MCF 10A (cell line): ENCODE measurements at regions not wholly inside any gene's neighbourhood (a gene's known extent, or its start where the extent isn't known, plus 50 kb on each side); places are given as distances from the start of the nearest gene placed in this dataset.

Source experiments
- BruUV-seq: library from RNA; stranded (reverse); fragments of 400-500 nt; replicated peaks from 2 replicates; lab custom pipeline; 2021; lab: Mats Ljungman, UMichigan
- CTCF ChIA-PET: fragments of 300-600 bp; sonication (Branson Sonifier 250); formaldehyde crosslinking; extraction: SDS; loops from one replicate; lab custom pipeline; 2021; ENCODE audit warnings: antibody characterized with exemption, inconsistent platforms; lab: Yijun Ruan, JAX
- POLR2A ChIA-PET: fragments of 300-600, 350-650 bp; sonication (Branson Sonifier 250); formaldehyde crosslinking; extraction: SDS; loops from one replicate; lab custom pipeline; 2020; ENCODE audit warnings: antibody characterized with exemption, inconsistent platforms; lab: Yijun Ruan, JAX
- DNase-seq: peaks from one replicate; pipeline ENCODE4 v3.0.0-alpha.2; 2018; ENCODE audit not compliant: unreplicated experiment
- H3K27ac Mint-ChIP-seq: one replicate; pipeline ENCODE4 v1.8.0; 2022; ENCODE audit warnings: mild to moderate bottlenecking, low read depth, mixed read lengths; ENCODE audit not compliant: unreplicated experiment
- H3K27me3 Mint-ChIP-seq: one replicate; pipeline ENCODE4 v1.8.0; 2022; ENCODE audit warnings: mixed read lengths; ENCODE audit not compliant: insufficient read depth, unreplicated experiment
- H3K36me3 Mint-ChIP-seq: one replicate; pipeline ENCODE4 v1.8.0; 2022; ENCODE audit warnings: mild to moderate bottlenecking, moderate library complexity, mixed read lengths; ENCODE audit not compliant: insufficient read depth, unreplicated experiment
- H3K4me1 Mint-ChIP-seq: one replicate; pipeline ENCODE4 v1.8.0; 2022; ENCODE audit warnings: mixed read lengths; ENCODE audit not compliant: insufficient read depth, unreplicated experiment
- H3K4me3 Mint-ChIP-seq: one replicate; pipeline ENCODE4 v1.8.0; 2022; ENCODE audit warnings: mild to moderate bottlenecking, moderate library complexity, mixed read lengths; ENCODE audit not compliant: unreplicated experiment
- H3K9me3 Mint-ChIP-seq: one replicate; pipeline ENCODE4 v1.8.0; 2022; ENCODE audit warnings: mixed read lengths; ENCODE audit not compliant: unreplicated experiment
- CTCF ChIP-seq: fragments of 200-600 bp; IDR thresholded peaks from one replicate; pipeline ENCODE4 v1.8.0; 2022; ENCODE audit warnings: antibody characterized with exemption, mild to moderate bottlenecking; ENCODE audit not compliant: unreplicated experiment
- intact Hi-C: fragments of 100-400 bp; cut with micrococcal nuclease; formaldehyde crosslinking; loops from 2 replicates; pipeline ENCODE4 v1.14.1; 2022

GRCh38 chr4:189202182-189202868 lies 738.3 kb upstream of the FRG1 start:
- intact Hi-C loops: loop anchor here (1.0 to 5.0 kb wide), 5 partner anchors 60 to 1594 kb away; no protein-coding TSS in a partner anchor
- no TSS peak for BruUV-seq
- H3K27me3 Mint-ChIP-seq: no peaks in the 10 kb centered on the region

GRCh38 chr4:189202869-189203271 lies 737.8 kb upstream of the FRG1 start:
- no peaks in the 10 kb centered on the region for H3K9me3 Mint-ChIP-seq
- no TSS peak for BruUV-seq
- H3K27ac Mint-ChIP-seq: peak overlapping the region; percentile 47
- H3K4me1 Mint-ChIP-seq: peaks cover 21% of the 10 kb centered on the region
- CTCF ChIA-PET: interaction anchor here (0.5 to 2.0 kb wide), 11 partner anchors 13 to 1587 kb away, joined by 3 to 9 read pairs (median 4); no protein-coding TSS in a partner anchor
- no peak for TF ChIP-seq CTCF
- POLR2A ChIA-PET: no interaction called here
- intact Hi-C loops: loop anchor here (1.0 to 5.0 kb wide), 6 partner anchors 61 to 1595 kb away; no protein-coding TSS in a partner anchor
- peak overlapping the region; percentile 64 for H3K4me3 Mint-ChIP-seq
- H3K27me3 Mint-ChIP-seq: no peaks in the 10 kb centered on the region
- peak; percentile 43 for DNase-seq
- no peaks in the 10 kb centered on the region for H3K36me3 Mint-ChIP-seq

More at GRCh38 chr4:189202182-189202868, 738.3 kb upstream of the FRG1 start:
- H3K4me3 Mint-ChIP-seq: peak overlapping the region; percentile 64
- H3K4me1 Mint-ChIP-seq: peaks cover 17% of the 10 kb centered on the region
- H3K27ac Mint-ChIP-seq: peak overlapping the region; percentile 47
- POLR2A ChIA-PET: interaction anchor here (0.6 to 1.0 kb wide), 2 partner anchors 12 to 731 kb away, joined by 3 to 6 read pairs; no protein-coding TSS in a partner anchor
- CTCF ChIA-PET: interaction anchor here (0.5 to 2.0 kb wide), 38 partner anchors 10 to 1595 kb away, joined by 3 to 12 read pairs (median 4); no protein-coding TSS in a partner anchor
- no peaks in the 10 kb centered on the region for H3K9me3 Mint-ChIP-seq
- no peaks in the 10 kb centered on the region for H3K36me3 Mint-ChIP-seq
- peak; percentile 77 for DNase-seq
- TF ChIP-seq CTCF: peak; percentile 94

GRCh38 chr4:189204616-189205015 lies 736.1 kb upstream of the FRG1 start:
- H3K27ac Mint-ChIP-seq: no peak overlapping the region
- no peaks in the 10 kb centered on the region for H3K36me3 Mint-ChIP-seq
- H3K4me1 Mint-ChIP-seq: peaks cover 21% of the 10 kb centered on the region
- BruUV-seq: no TSS peak
- no peak for DNase-seq
- CTCF ChIA-PET: interaction anchor here (0.6 to 1.2 kb wide), 4 partner anchors 61 to 1116 kb away, joined by 3 to 4 read pairs (median 3); no protein-coding TSS in a partner anchor
- POLR2A ChIA-PET: no interaction called here
- no peaks in the 10 kb centered on the region for H3K9me3 Mint-ChIP-seq
- no peaks in the 10 kb centered on the region for H3K27me3 Mint-ChIP-seq
- intact Hi-C loops: loop anchor here (5.0 kb wide), 3 partner anchors 62 to 422 kb away; no protein-coding TSS in a partner anchor
- no peak overlapping the region for H3K4me3 Mint-ChIP-seq
- TF ChIP-seq CTCF: no peak

GRCh38 chr4:189206953-189207352 lies 733.7 kb upstream of the FRG1 start:
- Mint-ChIP-seq H3K27ac (no peak overlapping the region), H3K4me3 (no peak overlapping the region), H3K4me1 (peaks cover 21% of the 10 kb centered on the region), H3K9me3 (no peaks in the 10 kb centered on the region), H3K27me3 (no peaks in the 10 kb centered on the region), H3K36me3 (no peaks in the 10 kb centered on the region)
- POLR2A ChIA-PET: no interaction called here
- no TSS peak for BruUV-seq
- CTCF ChIA-PET: interaction anchor here (0.6 kb wide), 1 partner anchor 1306 kb away, joined by 4 read pairs; no protein-coding TSS in a partner anchor
- no peak for TF ChIP-seq CTCF
- intact Hi-C loops: no loop called here
- DNase-seq: no peak
